ENCODE measurements at regions not wholly inside any gene's neighbourhood (a gene's known extent, or its start where the extent isn't known, plus 50 kb on each side); places are given as distances from the start of the nearest gene placed in this dataset.

GRCh38 chr18:32621034-32621433, 150.4 kb upstream of the GAREM1 start:
- DNase-seq: no peak

- DNase-seq: no peak
Observed at GRCh38 chr18:32618546-32618945, 147.9 kb upstream of the GAREM1 start.

GRCh38 chr18:32613821-32614220, 143.1 kb upstream of the GAREM1 start:
- DNase-seq: no peak

GRCh38 chr18:32612651-32613050, 142.0 kb upstream of the GAREM1 start:
- DNase-seq: no peak

DNA sequence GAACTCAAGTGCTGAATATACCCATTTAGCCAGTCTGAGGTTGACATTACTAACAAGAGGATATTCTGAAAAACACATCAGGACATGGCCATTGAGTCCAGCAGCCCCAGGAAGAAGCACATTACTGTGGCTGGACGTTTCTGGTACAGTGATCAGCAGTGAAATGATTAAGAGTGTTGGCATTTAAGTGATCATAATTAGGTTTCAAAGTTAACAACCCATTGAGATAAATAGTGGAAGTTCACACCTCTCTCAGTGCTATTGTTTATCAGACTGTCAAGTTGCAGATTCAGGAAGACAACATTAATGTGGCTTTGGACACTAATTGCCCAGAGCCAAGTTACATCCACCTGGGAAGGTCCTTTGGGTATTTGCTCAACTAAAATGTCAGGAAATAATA, 139.5 kb upstream of the GAREM1 start:
- no peak for DNase-seq

- DNase-seq: no peak
Observed at GRCh38 chr18:32607816-32608215, 137.1 kb upstream of the GAREM1 start.

GRCh38 chr18:32598144-32598543, 127.5 kb upstream of the GAREM1 start:
- DNase-seq: no peak

DNA sequence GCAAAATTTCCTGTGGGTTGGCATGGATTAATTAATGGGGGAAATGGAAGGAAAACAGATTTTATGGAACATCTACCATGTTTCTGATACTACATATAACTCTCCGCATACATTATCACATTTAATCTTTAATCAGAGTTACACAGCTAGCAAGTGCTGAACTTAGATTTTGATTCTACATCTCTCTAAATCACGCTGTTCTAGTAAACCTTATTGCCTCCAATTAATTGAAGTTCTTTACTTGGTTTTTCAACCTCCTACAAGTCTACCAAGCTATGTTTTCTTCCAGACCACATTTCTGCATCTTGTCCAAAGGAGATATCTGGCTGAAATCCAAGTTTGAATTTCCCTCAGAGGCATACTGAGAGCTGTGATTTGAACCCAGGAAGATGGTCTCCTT, 125.8 kb upstream of the GAREM1 start:
- no peak for DNase-seq

DNA sequence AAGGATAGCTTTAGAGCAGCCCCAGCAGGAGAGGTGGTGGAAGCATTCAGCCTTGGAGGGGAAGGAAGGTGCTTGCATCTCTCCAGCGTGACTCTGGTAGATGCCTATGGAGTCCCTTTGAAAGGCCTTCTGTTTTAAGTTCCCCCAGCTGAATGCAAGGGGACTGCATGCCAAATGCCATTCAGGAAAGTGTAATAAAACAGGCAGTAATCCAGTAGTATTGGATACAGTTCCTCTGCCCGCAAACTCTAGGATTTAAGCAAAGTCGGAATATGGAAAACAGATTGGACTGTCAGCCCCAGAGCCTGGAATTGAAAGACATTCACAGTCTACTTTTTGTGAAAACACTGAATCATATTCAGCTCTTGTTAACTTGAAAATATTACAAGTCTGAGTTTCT, 125.2 kb upstream of the GAREM1 start:
- DNase-seq: no peak

GRCh38 chr18:32588191-32588590, 117.5 kb upstream of the GAREM1 start:
- no peak for DNase-seq

GRCh38 chr18:32583431-32583830, 112.7 kb upstream of the GAREM1 start:
- DNase-seq: no peak

DNA sequence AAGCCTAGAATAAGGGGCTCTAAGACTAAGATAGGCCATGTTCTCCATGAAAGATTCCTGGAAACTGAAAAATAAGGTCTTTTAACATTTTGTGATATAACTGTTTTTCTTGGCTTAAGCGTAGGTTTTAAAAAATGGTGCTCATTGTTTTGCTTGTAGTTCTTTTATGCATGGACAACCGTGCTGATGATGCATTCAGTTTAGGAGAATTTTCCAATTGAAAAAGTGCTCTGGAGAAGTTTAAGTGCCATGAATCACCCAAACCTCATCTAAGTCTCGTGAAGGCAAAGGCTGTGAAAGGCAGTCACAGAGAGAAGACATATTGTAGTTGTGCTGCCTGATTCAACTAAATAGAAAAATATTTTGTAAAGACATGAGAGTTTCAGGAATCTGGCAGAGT, 111.8 kb upstream of the GAREM1 start:
- DNase-seq: no peak

GRCh38 chr18:32577561-32577960, 106.9 kb upstream of the GAREM1 start:
- DNase-seq: no peak

- DNase-seq: no peak
Observed at GRCh38 chr18:32576296-32576916, 105.7 kb upstream of the GAREM1 start.

GRCh38 chr18:32566960-32567359, 96.3 kb upstream of the GAREM1 start:
- DNase-seq: no peak

GRCh38 chr18:32553640-32554365, 83.1 kb upstream of the GAREM1 start:
- no peak for DNase-seq

DNA sequence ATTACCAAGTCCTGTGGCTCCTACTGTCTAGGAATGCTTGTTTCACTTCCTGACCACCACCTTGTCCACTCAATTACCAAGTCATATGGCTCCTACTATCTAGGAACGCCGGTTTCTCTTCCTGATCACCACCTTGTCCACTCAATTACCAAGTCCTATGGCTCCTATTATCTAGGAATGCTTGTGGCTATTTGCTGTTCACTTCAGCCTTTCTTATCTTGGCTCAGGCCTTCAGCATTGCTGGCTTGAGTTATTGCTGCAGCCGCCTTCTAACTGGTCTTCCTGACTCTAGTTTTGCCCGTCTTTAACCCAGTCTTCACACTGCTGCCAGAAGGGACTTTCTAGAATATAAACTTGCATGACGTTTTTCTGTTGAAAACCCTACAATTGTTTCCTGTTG, 82.5 kb upstream of the GAREM1 start:
- DNase-seq: no peak

GRCh38 chr18:32552421-32553030, 81.8 kb upstream of the GAREM1 start:
- DNase-seq: peak; percentile 35

GRCh38 chr18:32550963-32551362, 80.3 kb upstream of the GAREM1 start:
- DNase-seq: no peak

- peak; percentile 14 for DNase-seq
Observed at GRCh38 chr18:32549248-32550110, 78.8 kb upstream of the GAREM1 start.

DNA sequence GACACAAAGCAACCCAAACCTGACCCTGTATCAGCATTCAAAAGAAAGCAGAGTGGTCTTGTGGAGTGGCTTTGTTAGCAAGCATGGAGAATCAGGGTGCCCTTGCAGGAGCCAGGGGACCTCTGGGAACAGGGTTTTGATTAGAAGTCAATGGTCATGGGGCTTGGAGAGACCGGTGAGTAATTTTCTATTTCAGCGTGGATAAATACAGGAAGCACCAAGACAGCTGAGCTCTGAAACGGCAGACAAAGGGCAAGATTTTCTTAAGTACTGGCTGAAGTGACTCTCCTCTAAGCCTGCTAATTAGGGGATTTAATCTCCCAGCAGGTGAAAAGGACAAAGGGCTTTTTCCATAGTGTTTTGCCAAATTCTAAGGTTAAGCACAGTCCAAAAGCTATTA, 78.0 kb upstream of the GAREM1 start:
- DNase-seq: no peak

DNA sequence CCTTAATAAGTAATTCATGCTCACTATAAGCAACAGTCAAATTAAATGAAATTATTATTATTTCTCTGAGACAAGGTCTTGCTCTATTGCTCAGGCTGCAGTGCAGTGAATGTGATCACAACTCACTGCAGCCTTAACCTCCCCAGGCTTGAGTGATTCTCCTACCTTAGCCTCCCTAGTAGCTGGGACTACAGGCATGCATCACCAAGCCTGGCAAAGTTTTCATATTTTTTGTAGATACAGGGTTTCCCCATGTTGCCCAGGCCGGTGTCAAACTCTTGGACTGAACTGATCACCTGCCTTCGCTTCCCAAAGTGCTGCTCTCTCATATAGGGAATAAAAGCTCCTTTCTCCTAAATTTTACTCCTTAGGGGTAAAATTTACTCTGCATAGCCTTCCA, 74.9 kb upstream of the GAREM1 start:
- DNase-seq: no peak

GRCh38 chr18:32544088-32544487, 73.4 kb upstream of the GAREM1 start:
- no peak for DNase-seq
